Brain microvascular endothelial cell (primary cell): ENCODE measurements at regions not wholly inside any gene's neighbourhood (a gene's known extent, or its start where the extent isn't known, plus 50 kb on each side); places are given as distances from the start of the nearest gene placed in this dataset.

Experiments used
- DNase-seq: peaks from one replicate; pipeline ENCODE4 v3.0.0-alpha.2; 2020
- H3K27ac ChIP-seq: fragments of 250-450 bp; sonication (Bioruptor Pico); 2 replicates; pipeline ENCODE4 v1.5.1; 2020; ENCODE audit warnings: mild to moderate bottlenecking, moderate library complexity
- H3K27me3 ChIP-seq: fragments of 250-450 bp; sonication (Bioruptor Pico); replicated peaks from 2 replicates; pipeline ENCODE4 v1.5.1; 2020; ENCODE audit warnings: mild to moderate bottlenecking
- H3K36me3 ChIP-seq: fragments of 250-450 bp; sonication (Bioruptor Pico); replicated peaks from 2 replicates; pipeline ENCODE4 v1.5.1; 2020; ENCODE audit warnings: mild to moderate bottlenecking
- H3K4me3 ChIP-seq: 2 replicates; pipeline ENCODE4 v1.5.1; 2011; ENCODE audit warnings: low read depth, mild to moderate bottlenecking, control low read depth, low read length, moderate library complexity
- in situ Hi-C: cut with HindIII; loops from 2 replicates; pipeline ENCODE4 v1.10.0; 2017; ENCODE audit warnings: low sequenced_read_pairs, low pct_ligation_motif_present
- TF ChIP-seq, protein P1 (sequence below): IDR thresholded peaks from 2 replicates; pipeline ENCODE4 v1.5.1; 2011; ENCODE audit warnings: low read depth, mild to moderate bottlenecking, moderate library complexity, low read length, control low read depth, inconsistent platforms; ENCODE audit errors: missing control alignments

DNA sequence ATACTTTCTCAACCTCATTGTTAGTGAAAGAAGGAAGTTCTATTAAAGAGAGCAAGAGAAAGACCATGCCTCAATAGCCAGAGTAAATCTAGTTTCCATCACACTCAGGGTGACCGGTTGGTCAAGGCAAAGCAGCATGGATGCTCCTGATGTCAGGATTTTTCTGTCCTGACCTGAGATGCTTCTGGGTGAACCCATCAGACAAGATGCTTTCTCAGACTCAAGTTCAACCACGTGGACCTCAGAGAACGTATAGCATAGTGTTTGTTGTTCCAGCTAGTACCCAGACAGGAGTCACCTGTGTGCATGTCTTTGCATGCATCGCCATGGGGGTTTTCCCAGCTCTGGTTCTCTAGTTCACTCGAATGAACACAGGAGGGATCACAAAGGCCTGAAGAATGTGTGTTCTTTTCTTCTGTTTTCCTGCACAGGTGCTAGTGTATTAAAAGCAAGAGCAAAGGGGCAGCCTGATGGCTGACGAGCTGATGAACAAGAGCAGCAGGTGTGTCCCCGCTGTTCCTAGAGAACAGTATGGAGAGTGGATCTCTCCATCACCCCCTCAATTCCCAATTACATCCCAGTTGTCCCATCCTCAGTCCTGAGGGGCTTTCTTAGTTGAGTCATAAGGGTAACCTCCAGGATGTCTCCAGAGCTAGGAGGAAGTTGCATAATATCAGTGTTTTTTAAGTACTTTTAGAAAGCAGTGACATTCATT, 110.5 kb upstream of the ENPP6 start:
- Histone ChIP-seq H3K4me3 (no peak overlapping the region), H3K27me3 (no peaks in the 10 kb centered on the region), H3K27ac (no peak overlapping the region), H3K36me3 (no peaks in the 10 kb centered on the region)
- TF ChIP-seq, protein P1, sequence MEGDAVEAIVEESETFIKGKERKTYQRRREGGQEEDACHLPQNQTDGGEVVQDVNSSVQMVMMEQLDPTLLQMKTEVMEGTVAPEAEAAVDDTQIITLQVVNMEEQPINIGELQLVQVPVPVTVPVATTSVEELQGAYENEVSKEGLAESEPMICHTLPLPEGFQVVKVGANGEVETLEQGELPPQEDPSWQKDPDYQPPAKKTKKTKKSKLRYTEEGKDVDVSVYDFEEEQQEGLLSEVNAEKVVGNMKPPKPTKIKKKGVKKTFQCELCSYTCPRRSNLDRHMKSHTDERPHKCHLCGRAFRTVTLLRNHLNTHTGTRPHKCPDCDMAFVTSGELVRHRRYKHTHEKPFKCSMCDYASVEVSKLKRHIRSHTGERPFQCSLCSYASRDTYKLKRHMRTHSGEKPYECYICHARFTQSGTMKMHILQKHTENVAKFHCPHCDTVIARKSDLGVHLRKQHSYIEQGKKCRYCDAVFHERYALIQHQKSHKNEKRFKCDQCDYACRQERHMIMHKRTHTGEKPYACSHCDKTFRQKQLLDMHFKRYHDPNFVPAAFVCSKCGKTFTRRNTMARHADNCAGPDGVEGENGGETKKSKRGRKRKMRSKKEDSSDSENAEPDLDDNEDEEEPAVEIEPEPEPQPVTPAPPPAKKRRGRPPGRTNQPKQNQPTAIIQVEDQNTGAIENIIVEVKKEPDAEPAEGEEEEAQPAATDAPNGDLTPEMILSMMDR, result no peak
- no peak for DNase-seq
- in situ Hi-C loops, result no loop called here

DNA sequence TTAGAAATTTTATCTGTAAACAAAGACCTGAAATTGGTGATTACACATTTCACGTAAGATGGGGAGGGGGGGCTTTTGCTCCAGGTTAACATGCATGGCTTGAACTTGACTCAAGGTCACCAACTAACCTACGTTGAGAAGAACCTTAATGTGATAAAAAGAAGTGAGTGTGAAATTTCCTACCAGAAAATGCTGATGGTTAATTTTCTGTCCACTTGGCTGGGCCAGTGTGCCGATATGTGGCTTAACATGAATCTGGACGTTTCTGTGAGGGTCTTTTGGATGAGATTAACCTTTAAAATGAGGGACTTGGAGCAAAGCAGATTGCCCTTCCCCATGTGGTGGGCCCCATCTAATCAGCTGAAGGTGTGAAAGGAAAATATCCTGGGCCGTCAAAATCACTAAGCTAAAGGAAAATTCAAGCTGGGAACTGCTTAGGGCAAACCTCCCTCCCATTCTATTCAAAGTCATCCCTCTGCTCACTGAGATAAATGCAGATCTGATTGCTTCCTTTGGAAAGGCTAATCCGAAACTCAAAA, 107.3 kb upstream of the ENPP6 start:
- no peak for DNase-seq
- Histone ChIP-seq H3K4me3 (no peak overlapping the region), H3K27ac (no peak overlapping the region), H3K36me3 (no peaks in the 10 kb centered on the region), H3K27me3 (no peaks in the 10 kb centered on the region)
- TF ChIP-seq, protein P1, result no peak
- in situ Hi-C loops, result no loop called here

DNA sequence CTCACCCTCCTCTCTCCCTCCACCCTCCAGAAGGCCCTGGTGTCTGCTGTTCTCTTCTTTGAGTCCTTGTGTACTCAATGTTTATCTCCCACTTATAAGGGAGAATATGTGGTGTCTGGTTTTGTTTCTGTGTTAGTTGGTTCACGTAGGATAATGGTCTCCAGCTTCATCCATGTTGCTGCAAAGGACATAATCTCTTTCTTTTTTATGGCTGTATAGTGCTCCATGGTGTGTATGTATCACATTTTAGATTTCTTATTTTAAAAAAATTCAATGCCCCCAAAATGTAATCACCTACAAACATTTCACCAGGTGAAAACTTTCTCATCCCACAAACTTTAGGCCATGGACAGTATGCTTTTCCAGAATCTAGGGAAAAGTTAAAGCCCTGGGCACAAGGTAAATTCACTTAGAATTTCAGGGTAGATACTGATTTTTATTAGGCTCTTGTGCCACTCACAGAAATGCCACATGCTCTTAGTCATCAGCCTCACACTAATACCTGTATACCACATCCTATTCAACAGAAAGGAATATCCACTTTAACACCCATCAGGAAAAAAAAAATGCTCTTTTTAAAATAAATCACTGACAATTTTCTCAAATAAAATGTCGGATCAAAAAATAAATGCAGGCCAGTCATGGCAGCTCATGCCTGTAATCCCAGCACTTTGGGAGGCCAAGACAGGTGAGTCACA, 104.8 kb upstream of the ENPP6 start:
- H3K36me3 ChIP-seq, result no peaks in the 10 kb centered on the region
- H3K27ac ChIP-seq, result no peak overlapping the region
- no peak for DNase-seq
- TF ChIP-seq, protein P1, result no peak
- in situ Hi-C loops, result no loop called here
- H3K4me3 ChIP-seq, result no peak overlapping the region
- no peaks in the 10 kb centered on the region for H3K27me3 ChIP-seq

DNA sequence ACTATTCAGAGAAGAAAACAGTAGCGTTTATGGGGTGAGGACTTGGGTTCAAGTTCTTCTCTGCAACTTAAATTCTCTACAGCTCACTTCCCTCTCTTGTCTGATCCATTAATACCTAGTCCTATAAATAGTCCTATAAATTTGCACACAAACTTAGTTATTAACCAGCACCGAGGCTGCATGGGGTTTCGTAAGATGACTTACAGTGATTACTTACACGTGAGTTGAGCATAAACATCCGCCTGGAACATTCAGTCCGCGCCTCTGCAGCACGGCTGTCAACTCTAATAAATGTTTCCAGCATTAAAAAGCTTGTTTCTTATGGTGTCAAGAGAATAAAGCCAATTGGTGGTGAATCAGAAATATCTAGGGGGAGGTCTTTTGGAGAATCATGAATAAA, 103.0 kb upstream of the ENPP6 start:
- no peak overlapping the region for H3K4me3 ChIP-seq
- in situ Hi-C loops, result no loop called here
- no peak for DNase-seq
- TF ChIP-seq, protein P1, result no peak
- H3K36me3 ChIP-seq, result no peaks in the 10 kb centered on the region
- no peak overlapping the region for H3K27ac ChIP-seq
- no peaks in the 10 kb centered on the region for H3K27me3 ChIP-seq

DNA sequence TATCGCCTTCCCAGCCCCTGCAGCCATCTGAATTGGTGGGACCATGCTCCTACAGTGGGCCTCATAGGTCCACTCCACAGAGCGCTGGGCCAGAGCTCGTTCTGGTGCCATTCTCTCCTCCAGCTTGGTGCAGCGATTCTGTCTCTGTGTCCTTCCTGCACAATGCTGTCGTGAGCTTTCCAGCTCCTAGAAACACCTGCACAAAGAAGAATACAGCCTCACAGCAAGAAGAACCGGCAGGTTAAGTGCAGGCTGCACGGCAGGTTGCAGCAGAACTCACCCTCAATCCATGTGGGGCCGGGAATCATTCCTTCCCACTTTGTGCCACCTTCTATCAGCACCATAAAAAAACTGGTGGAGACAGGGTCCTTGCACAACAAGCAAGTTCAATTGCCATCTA, 101.2 kb upstream of the ENPP6 start:
- no peak overlapping the region for H3K27ac ChIP-seq
- no peaks in the 10 kb centered on the region for H3K27me3 ChIP-seq
- H3K4me3 ChIP-seq, result no peak overlapping the region
- TF ChIP-seq, protein P1, result no peak
- no peaks in the 10 kb centered on the region for H3K36me3 ChIP-seq
- DNase-seq, result no peak
- in situ Hi-C loops, result no loop called here
